T-helper 2 cell treated with Interferon-gamma antibody and Interleukin-4, amounts not matched to agents 5 μg/mL and 100 μg/mL, for 36 hours (primary cell): ENCODE measurements at regions not wholly inside any gene's neighbourhood (a gene's known extent, or its start where the extent isn't known, plus 50 kb on each side); places are given as distances from the start of the nearest gene placed in this dataset.

Experiments used
- DNase-seq: peaks from one replicate; pipeline ENCODE4 v3.0.0; 2021; ENCODE audit warnings: low spot score
- H3K27ac Mint-ChIP-seq: one replicate; pipeline ENCODE4 v1.8.0; 2021; ENCODE audit warnings: mild to moderate bottlenecking, mixed read lengths
- H3K27me3 Mint-ChIP-seq: one replicate; pipeline ENCODE4 v1.8.0; 2021; ENCODE audit warnings: low read depth, mixed read lengths
- H3K36me3 Mint-ChIP-seq: one replicate; pipeline ENCODE4 v1.8.0; 2021; ENCODE audit warnings: low read depth, mixed read lengths
- H3K4me1 Mint-ChIP-seq: one replicate; pipeline ENCODE4 v1.8.0; 2021; ENCODE audit warnings: low read depth, mixed read lengths
- H3K4me3 Mint-ChIP-seq: one replicate; pipeline ENCODE4 v1.8.0; 2022; ENCODE audit warnings: mild to moderate bottlenecking, moderate library complexity, mixed read lengths
- H3K9me3 Mint-ChIP-seq: one replicate; pipeline ENCODE4 v1.8.0; 2021; ENCODE audit warnings: mixed read lengths

DNA sequence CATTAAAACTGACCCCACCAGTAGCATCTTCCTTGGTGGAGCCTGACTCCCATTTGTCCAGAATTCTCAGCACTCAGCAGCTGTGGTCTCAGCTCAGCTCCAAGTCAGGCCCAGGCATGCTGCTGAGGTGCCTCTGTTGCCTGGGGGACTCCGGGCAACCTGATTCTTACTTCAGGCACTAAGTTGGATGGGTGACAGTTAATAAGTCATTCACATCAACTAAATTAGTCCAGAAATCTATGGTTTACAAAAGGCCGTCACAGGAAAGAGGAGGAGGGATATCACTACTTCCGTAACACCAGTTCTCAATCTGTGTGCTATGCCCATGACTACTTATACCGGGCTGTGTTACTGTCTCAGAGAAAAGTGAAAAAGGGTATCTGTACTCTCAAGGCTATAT is 310.2 kb downstream of the SATB1 start:
- no peak overlapping the region for H3K27ac Mint-ChIP-seq
- no peaks in the 10 kb centered on the region for H3K9me3 Mint-ChIP-seq
- no peaks in the 10 kb centered on the region for H3K36me3 Mint-ChIP-seq
- no peak overlapping the region for H3K4me3 Mint-ChIP-seq
- no peaks in the 10 kb centered on the region for H3K27me3 Mint-ChIP-seq
- H3K4me1 Mint-ChIP-seq = peaks cover 13% of the 10 kb centered on the region
- no peak for DNase-seq

DNA sequence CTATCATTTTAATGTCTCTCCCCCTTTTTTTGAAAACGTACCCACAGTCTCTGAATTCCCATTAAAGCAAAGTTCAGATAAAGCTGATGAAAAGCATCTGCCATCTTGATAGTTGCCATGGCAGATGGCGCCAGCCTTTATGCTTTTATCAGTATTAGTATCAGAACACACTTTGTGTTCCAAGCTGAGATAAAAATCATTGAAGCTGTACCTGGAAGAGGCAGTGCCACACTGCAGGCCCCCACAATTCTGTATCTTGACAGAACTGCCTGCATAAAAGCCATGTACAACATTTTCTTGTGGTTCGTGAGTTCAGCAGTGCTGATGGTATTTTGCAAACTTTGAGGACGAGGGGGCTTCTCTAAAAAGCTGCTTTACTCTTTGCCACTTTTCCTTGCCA is 311.7 kb downstream of the SATB1 start:
- no peaks in the 10 kb centered on the region for H3K27me3 Mint-ChIP-seq
- no peak for DNase-seq
- H3K27ac Mint-ChIP-seq = no peak overlapping the region
- no peak overlapping the region for H3K4me3 Mint-ChIP-seq
- H3K4me1 Mint-ChIP-seq = peaks cover 13% of the 10 kb centered on the region
- H3K9me3 Mint-ChIP-seq = no peaks in the 10 kb centered on the region
- H3K36me3 Mint-ChIP-seq = no peaks in the 10 kb centered on the region

- H3K4me1 Mint-ChIP-seq = peaks cover 13% of the 10 kb centered on the region
- no peak for DNase-seq
- no peak overlapping the region for H3K4me3 Mint-ChIP-seq
- no peaks in the 10 kb centered on the region for H3K36me3 Mint-ChIP-seq
- H3K9me3 Mint-ChIP-seq = no peaks in the 10 kb centered on the region
- no peak overlapping the region for H3K27ac Mint-ChIP-seq
- H3K27me3 Mint-ChIP-seq = no peaks in the 10 kb centered on the region
These were observed 312.3 kb downstream of the SATB1 start for GRCh38 chr3:18112674-18113375.

DNA sequence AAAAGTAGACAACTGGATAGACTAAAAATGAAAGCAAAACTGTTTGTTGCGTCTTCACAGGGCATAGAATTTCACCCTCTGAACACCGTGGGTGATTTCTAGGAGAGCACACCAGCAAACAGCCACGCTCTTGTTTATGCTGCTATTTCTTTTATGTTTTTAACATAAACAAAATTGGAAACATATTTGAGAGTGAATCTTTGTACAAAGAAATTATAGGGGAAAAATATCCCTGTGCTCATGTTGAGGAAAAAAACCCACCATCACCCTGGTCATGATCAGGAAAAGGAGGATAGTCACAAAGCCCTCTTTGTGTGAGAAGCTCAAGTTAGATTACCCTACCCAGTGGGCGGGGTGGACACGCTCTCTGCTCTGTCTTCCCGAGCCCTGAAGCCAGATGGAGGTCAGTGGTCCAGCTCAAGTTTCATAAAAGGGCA is 313.3 kb downstream of the SATB1 start:
- peak overlapping the region; percentile 39 for H3K27ac Mint-ChIP-seq

GRCh38 chr3:18103591-18103990 is 321.5 kb downstream of the SATB1 start:
- no peaks in the 10 kb centered on the region for H3K27me3 Mint-ChIP-seq
- no peaks in the 10 kb centered on the region for H3K36me3 Mint-ChIP-seq
- no peaks in the 10 kb centered on the region for H3K9me3 Mint-ChIP-seq
- no peak for DNase-seq
- H3K4me3 Mint-ChIP-seq = no peak overlapping the region
- H3K27ac Mint-ChIP-seq = no peak overlapping the region
- peaks cover 9% of the 10 kb centered on the region for H3K4me1 Mint-ChIP-seq

More for the DNA sequence above, 313.3 kb downstream of the SATB1 start:
- peaks cover 13% of the 10 kb centered on the region for H3K4me1 Mint-ChIP-seq
- peak overlapping the region; percentile 78 for H3K4me3 Mint-ChIP-seq
- H3K36me3 Mint-ChIP-seq = no peaks in the 10 kb centered on the region
- no peaks in the 10 kb centered on the region for H3K27me3 Mint-ChIP-seq
- no peaks in the 10 kb centered on the region for H3K9me3 Mint-ChIP-seq
- DNase-seq = no peak

DNA sequence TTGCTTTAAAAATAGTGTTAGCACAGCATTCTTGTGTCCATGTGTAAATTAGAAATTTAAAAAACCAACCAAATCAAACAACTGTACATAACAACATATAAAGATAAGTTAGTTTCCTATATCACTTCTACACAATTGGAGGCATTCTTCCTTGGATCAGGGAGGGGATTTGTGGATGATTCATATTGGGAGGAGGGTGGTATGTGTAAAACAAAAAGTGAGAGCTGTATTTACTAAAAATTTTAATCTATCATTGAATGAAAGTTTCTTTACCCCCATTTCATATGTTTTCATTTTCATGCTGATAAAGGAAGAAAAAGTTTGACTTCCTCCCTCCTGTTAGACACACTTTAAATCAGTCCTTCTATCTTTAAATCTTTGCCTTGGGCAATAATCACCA is 325.0 kb downstream of the SATB1 start:
- Mint-ChIP-seq H3K4me3 (no peak overlapping the region), H3K27ac (no peak overlapping the region), H3K36me3 (no peaks in the 10 kb centered on the region), H3K4me1 (peaks cover 9% of the 10 kb centered on the region), H3K9me3 (peaks cover 9% of the 10 kb centered on the region), H3K27me3 (no peaks in the 10 kb centered on the region)
- DNase-seq = no peak

GRCh38 chr3:18099611-18100010 is 325.5 kb downstream of the SATB1 start:
- H3K4me3 Mint-ChIP-seq = no peak overlapping the region
- H3K27ac Mint-ChIP-seq = no peak overlapping the region

GRCh38 chr3:18098960-18099587 is 326.1 kb downstream of the SATB1 start:
- Mint-ChIP-seq H3K36me3 (no peaks in the 10 kb centered on the region), H3K27me3 (no peaks in the 10 kb centered on the region), H3K27ac (no peak overlapping the region), H3K4me3 (no peak overlapping the region), H3K4me1 (peaks cover 9% of the 10 kb centered on the region), H3K9me3 (peaks cover 9% of the 10 kb centered on the region)
- DNase-seq = peak; percentile 79

More at GRCh38 chr3:18099611-18100010, 325.5 kb downstream of the SATB1 start:
- Mint-ChIP-seq H3K36me3 (no peaks in the 10 kb centered on the region), H3K27me3 (no peaks in the 10 kb centered on the region), H3K9me3 (peaks cover 9% of the 10 kb centered on the region), H3K4me1 (peaks cover 9% of the 10 kb centered on the region)
- peak; percentile 15 for DNase-seq

DNA sequence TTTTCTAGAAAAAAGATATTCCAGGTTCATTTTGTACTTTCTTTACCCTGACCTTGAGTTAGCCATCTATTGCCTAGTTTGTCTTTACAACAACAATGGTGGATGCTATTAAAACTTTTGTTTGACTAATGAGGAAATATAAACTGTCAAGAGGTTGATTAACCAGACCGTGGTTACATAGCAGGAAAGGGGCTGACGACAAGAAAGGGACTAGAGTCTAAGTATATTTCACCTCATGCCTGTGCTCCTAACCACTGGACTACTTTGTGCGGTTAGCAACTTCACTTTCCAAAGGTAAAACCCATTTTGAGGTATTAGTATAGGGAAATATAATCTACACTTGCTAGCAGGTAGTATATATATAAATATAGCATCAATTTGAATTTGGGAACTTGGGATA is 327.1 kb downstream of the SATB1 start:
- no peaks in the 10 kb centered on the region for H3K36me3 Mint-ChIP-seq
- H3K27ac Mint-ChIP-seq = no peak overlapping the region
- peaks cover 9% of the 10 kb centered on the region for H3K9me3 Mint-ChIP-seq
- DNase-seq = no peak
- H3K27me3 Mint-ChIP-seq = no peaks in the 10 kb centered on the region
- peaks cover 9% of the 10 kb centered on the region for H3K4me1 Mint-ChIP-seq
- H3K4me3 Mint-ChIP-seq = no peak overlapping the region

- Mint-ChIP-seq H3K36me3 (no peaks in the 10 kb centered on the region), H3K9me3 (peaks cover 9% of the 10 kb centered on the region), H3K27ac (no peak overlapping the region), H3K4me1 (peaks cover 9% of the 10 kb centered on the region), H3K4me3 (no peak overlapping the region), H3K27me3 (no peaks in the 10 kb centered on the region)
- no peak for DNase-seq
These were observed 327.7 kb downstream of the SATB1 start for GRCh38 chr3:18097473-18097872.

DNA sequence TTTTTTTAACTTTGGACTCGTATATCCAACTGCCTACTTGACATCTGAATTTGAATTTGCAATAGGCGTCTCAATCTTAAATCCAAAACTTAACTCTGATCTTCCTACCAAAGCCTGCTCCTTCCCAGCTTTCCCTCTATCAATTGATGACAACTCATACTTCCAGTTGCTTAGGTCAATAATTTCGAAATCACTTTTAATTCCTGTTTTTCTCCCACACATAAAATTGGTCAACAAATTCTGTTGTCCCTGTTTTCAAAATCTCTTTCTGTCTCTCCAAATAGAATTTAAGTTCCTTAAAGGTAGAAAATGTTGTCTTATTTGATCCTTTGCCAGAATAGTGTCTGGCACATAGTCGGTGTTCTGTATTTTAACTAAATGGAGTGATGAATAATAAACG is 332.4 kb downstream of the SATB1 start:
- Mint-ChIP-seq H3K9me3 (peaks cover 6% of the 10 kb centered on the region), H3K4me3 (no peak overlapping the region), H3K27ac (no peak overlapping the region), H3K36me3 (no peaks in the 10 kb centered on the region), H3K4me1 (peaks cover 8% of the 10 kb centered on the region), H3K27me3 (no peaks in the 10 kb centered on the region)
- DNase-seq = no peak

DNA sequence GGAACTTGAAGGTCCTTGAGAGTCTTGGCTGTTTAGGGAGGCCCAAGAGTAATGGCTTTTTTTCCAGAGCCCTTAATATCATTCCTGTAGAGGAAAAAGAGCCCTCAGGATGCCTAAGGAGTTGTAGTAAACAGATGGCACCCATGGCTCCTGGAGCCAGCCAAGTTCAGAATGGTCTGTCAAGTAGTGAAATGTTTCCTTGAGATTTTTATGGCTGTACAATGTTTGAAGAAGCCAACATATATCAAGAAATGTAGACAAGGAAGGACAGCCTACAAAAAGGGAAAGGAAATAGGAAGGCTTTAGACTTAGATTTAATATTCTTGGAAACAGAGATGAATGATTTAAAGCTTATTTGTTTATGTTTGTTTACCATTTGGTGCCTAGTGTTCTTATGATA is 334.8 kb downstream of the SATB1 start:
- no peak overlapping the region for H3K4me3 Mint-ChIP-seq
- no peaks in the 10 kb centered on the region for H3K9me3 Mint-ChIP-seq
- no peak for DNase-seq
- H3K4me1 Mint-ChIP-seq = peaks cover 9% of the 10 kb centered on the region
- H3K36me3 Mint-ChIP-seq = no peaks in the 10 kb centered on the region
- peaks cover 1% of the 10 kb centered on the region for H3K27me3 Mint-ChIP-seq
- no peak overlapping the region for H3K27ac Mint-ChIP-seq

DNA sequence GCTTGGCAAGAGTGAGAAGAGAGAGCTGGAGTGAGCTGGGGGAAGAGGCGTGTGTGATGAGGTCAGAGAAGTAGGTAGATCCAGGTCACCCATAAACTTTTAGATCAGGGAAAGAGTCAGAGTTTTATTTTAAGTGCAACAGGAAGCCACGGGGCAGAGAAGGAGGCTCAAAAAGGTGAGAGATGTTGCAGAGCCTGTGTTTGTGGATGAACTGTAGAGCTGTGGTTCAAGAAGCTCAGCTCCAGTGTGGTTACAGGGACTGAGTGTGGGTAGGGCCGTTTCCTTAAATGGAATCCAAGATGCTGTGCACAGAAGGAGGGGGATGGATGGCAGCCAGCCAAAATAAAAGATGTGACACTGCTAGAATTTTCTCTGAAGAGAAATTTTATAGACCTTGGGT is 337.2 kb downstream of the SATB1 start:
- H3K27ac Mint-ChIP-seq = no peak overlapping the region
- peaks cover 9% of the 10 kb centered on the region for H3K4me1 Mint-ChIP-seq
- peak; percentile 13 for DNase-seq
- no peaks in the 10 kb centered on the region for H3K36me3 Mint-ChIP-seq
- H3K4me3 Mint-ChIP-seq = no peak overlapping the region
- H3K9me3 Mint-ChIP-seq = no peaks in the 10 kb centered on the region
- H3K27me3 Mint-ChIP-seq = peaks cover 6% of the 10 kb centered on the region

- no peak for DNase-seq
- peaks cover 6% of the 10 kb centered on the region for H3K27me3 Mint-ChIP-seq
- no peaks in the 10 kb centered on the region for H3K9me3 Mint-ChIP-seq
- no peaks in the 10 kb centered on the region for H3K36me3 Mint-ChIP-seq
- H3K27ac Mint-ChIP-seq = no peak overlapping the region
- H3K4me1 Mint-ChIP-seq = peaks cover 9% of the 10 kb centered on the region
- no peak overlapping the region for H3K4me3 Mint-ChIP-seq
These were observed 338.4 kb downstream of the SATB1 start for GRCh38 chr3:18086760-18087159.

GRCh38 chr3:18086078-18086477 is 339.1 kb downstream of the SATB1 start:
- H3K4me1 Mint-ChIP-seq = peaks cover 9% of the 10 kb centered on the region
- H3K27me3 Mint-ChIP-seq = peaks cover 6% of the 10 kb centered on the region
- H3K36me3 Mint-ChIP-seq = no peaks in the 10 kb centered on the region
- H3K27ac Mint-ChIP-seq = no peak overlapping the region
- DNase-seq = no peak
- no peak overlapping the region for H3K4me3 Mint-ChIP-seq
- no peaks in the 10 kb centered on the region for H3K9me3 Mint-ChIP-seq
